Brain microvascular endothelial cell (primary cell): ENCODE measurements at regions not wholly inside any gene's neighbourhood (a gene's known extent, or its start where the extent isn't known, plus 50 kb on each side); places are given as distances from the start of the nearest gene placed in this dataset.

Experiments used
- DNase-seq: peaks from one replicate; pipeline ENCODE4 v3.0.0-alpha.2; 2020
- H3K27ac ChIP-seq: fragments of 250-450 bp; sonication (Bioruptor Pico); 2 replicates; pipeline ENCODE4 v1.5.1; 2020; ENCODE audit warnings: mild to moderate bottlenecking, moderate library complexity
- H3K27me3 ChIP-seq: fragments of 250-450 bp; sonication (Bioruptor Pico); replicated peaks from 2 replicates; pipeline ENCODE4 v1.5.1; 2020; ENCODE audit warnings: mild to moderate bottlenecking
- H3K36me3 ChIP-seq: fragments of 250-450 bp; sonication (Bioruptor Pico); replicated peaks from 2 replicates; pipeline ENCODE4 v1.5.1; 2020; ENCODE audit warnings: mild to moderate bottlenecking
- H3K4me3 ChIP-seq: 2 replicates; pipeline ENCODE4 v1.5.1; 2011; ENCODE audit warnings: low read depth, mild to moderate bottlenecking, control low read depth, low read length, moderate library complexity
- in situ Hi-C: cut with HindIII; loops from 2 replicates; pipeline ENCODE4 v1.10.0; 2017; ENCODE audit warnings: low sequenced_read_pairs, low pct_ligation_motif_present
- TF ChIP-seq, protein P1 (sequence below): IDR thresholded peaks from 2 replicates; pipeline ENCODE4 v1.5.1; 2011; ENCODE audit warnings: low read depth, mild to moderate bottlenecking, moderate library complexity, low read length, control low read depth, inconsistent platforms; ENCODE audit errors: missing control alignments

DNA sequence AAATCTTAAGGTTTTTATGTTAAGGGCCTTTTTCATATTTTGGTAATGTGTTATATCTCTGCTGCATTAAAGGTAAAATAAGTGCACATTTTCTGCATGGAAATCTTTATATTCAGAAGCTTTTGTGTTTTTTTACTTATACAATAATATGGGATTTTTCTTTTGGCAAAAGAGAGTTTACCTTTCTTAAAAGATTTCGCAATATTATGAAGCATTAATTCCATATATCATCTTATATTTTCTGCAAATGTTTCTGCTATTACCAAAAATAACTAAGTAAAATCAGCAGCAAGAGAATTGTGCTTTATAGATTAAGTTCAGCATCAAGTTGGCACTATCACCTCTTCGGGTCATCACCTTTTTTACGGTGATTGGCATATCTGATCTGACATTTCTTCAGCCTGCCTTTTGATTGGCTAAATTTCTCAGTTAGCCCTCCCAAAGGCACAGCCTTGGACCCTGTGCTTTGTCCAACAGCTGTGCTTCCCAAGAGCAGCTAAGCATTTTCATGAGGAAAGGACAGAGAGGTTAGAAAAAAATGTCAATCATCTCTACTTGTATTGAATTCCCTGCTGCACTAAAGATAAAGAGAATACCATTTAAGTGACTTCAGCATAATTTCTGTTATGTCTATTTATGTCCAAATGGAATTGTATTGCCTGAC, 767.1 kb upstream of the PRMT6 start:
- no peak overlapping the region for H3K27ac ChIP-seq
- H3K36me3 ChIP-seq: no peaks in the 10 kb centered on the region
- in situ Hi-C loops: no loop called here
- no peak overlapping the region for H3K4me3 ChIP-seq
- H3K27me3 ChIP-seq: no peaks in the 10 kb centered on the region
- TF ChIP-seq, protein P1, sequence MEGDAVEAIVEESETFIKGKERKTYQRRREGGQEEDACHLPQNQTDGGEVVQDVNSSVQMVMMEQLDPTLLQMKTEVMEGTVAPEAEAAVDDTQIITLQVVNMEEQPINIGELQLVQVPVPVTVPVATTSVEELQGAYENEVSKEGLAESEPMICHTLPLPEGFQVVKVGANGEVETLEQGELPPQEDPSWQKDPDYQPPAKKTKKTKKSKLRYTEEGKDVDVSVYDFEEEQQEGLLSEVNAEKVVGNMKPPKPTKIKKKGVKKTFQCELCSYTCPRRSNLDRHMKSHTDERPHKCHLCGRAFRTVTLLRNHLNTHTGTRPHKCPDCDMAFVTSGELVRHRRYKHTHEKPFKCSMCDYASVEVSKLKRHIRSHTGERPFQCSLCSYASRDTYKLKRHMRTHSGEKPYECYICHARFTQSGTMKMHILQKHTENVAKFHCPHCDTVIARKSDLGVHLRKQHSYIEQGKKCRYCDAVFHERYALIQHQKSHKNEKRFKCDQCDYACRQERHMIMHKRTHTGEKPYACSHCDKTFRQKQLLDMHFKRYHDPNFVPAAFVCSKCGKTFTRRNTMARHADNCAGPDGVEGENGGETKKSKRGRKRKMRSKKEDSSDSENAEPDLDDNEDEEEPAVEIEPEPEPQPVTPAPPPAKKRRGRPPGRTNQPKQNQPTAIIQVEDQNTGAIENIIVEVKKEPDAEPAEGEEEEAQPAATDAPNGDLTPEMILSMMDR: no peak
- DNase-seq: no peak

DNA sequence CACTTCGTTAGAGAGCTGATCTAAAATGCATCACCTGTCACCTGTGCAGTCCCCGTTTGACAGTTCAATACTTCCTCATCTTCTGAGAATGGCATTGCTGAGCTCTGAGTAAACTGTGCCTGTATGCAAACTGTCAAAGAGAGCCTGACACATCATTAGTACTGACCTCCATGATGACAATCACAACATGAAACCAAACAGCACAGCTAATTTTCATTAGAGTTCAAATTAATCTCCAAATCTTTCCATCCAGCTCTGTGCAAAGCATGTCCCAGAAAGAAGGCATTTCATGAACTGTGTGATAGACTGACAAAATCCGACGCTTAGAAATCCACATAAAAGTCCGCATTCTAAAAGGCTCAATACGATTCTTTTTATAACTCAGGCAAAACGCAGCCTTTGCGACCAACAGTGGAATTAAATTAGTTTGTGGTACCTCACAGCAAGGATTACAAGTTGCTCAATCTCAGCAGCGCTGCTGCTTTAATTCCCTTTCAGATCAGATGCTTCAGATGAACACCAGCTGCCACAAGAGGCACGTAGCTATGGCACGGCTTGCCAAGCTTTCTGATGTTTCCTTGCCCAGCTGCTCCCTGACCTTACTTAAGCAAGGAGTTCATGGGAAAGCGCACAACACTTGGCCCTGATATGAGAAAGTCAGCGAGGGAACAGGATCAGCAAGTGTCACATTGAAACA, 765.5 kb upstream of the PRMT6 start:
- in situ Hi-C loops: no loop called here
- Histone ChIP-seq H3K27ac (no peak overlapping the region), H3K4me3 (no peak overlapping the region), H3K36me3 (no peaks in the 10 kb centered on the region), H3K27me3 (no peaks in the 10 kb centered on the region)
- DNase-seq: no peak
- TF ChIP-seq, protein P1: no peak

DNA sequence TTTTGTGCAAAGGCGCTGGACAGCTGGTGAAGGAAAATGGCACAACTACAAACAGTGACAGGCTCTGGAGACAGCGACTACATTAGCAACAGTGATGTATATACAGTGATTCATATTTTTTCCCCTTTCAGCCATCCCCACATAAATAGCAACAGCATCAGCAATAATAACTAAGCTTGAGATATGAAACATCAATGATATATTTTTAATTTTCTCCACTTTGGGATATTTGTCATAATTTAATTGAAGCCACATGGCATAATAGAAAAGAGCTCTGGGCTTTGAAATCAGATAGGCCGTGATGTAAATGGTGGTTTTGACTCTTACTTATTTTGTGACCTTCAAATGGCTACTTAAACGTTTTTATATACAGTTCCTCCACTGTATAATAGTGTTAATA, 764.3 kb upstream of the PRMT6 start:
- H3K27ac ChIP-seq: no peak overlapping the region
- in situ Hi-C loops: no loop called here
- no peak overlapping the region for H3K4me3 ChIP-seq
- H3K27me3 ChIP-seq: no peaks in the 10 kb centered on the region
- TF ChIP-seq, protein P1: no peak
- no peak for DNase-seq
- no peaks in the 10 kb centered on the region for H3K36me3 ChIP-seq

DNA sequence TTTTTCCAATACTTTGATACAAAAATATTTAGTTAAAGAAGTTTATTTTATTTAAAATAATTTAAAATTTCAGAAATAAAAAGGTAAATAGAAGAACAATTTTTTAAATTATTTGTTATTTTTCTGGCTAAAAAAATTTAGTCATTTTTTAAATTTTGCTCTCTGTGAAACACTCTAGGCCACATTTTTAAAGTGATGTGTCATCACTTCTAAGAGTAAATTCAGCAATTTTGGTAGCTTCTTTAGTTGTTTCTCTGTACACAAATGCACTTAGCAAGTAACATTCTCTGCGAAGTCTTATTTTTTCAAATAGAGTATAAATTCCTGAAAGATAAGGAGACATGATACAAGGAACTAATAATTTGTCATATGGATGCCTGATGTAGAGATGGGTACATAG, 760.0 kb upstream of the PRMT6 start:
- no peak for DNase-seq
- Histone ChIP-seq H3K27me3 (no peaks in the 10 kb centered on the region), H3K27ac (no peak overlapping the region), H3K4me3 (no peak overlapping the region), H3K36me3 (no peaks in the 10 kb centered on the region)
- in situ Hi-C loops: no loop called here
- TF ChIP-seq, protein P1: no peak

DNA sequence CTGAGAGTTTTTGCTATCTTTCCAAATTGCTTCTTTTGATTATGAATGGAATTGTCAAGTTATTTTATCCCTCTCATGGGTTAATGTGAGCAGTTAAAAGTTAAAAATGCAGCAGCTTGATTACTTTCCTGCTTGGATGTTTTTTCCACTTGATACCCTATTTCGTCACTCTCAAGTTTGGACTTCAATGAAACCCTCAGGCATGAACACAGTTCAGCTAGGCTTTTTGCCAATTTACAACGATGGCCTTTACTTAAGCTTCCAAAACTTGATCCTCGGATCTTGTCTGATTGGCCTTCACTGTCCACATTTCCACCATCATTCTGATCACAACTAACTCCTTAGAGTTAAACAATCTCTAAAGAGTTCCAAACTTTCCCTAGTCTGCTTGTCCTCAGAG, 752.4 kb upstream of the PRMT6 start:
- DNase-seq: no peak
- in situ Hi-C loops: no loop called here
- Histone ChIP-seq H3K4me3 (no peak overlapping the region), H3K36me3 (no peaks in the 10 kb centered on the region), H3K27ac (no peak overlapping the region), H3K27me3 (no peaks in the 10 kb centered on the region)
- TF ChIP-seq, protein P1: no peak
